KMS-11 (cell line): ENCODE measurements at regions not wholly inside any gene's neighbourhood (a gene's known extent, or its start where the extent isn't known, plus 50 kb on each side); places are given as distances from the start of the nearest gene placed in this dataset.

Experiments
- H2AFZ ChIP-seq: fragments of 200-600 bp; sonication (generic); 2 replicates; pipeline ENCODE4 v1.6.1; 2016; ENCODE audit warnings: antibody characterized with exemption, mixed run types, low read depth
- H3K27ac ChIP-seq: fragments of 200-600 bp; sonication (generic); 2 replicates; pipeline ENCODE4 v1.6.1; 2016; ENCODE audit warnings: mild to moderate bottlenecking, mixed run types
- H3K27me3 ChIP-seq: fragments of 200-600 bp; sonication (generic); 2 replicates; pipeline ENCODE4 v1.6.1; 2017; ENCODE audit warnings: mild to moderate bottlenecking, low read depth, mixed run types, moderate library complexity; ENCODE audit not compliant: insufficient read depth
- H3K36me3 ChIP-seq: fragments of 200-600 bp; sonication (generic); 2 replicates; pipeline ENCODE4 v1.6.1; 2017; ENCODE audit warnings: mild to moderate bottlenecking, mixed run types; ENCODE audit not compliant: insufficient read depth
- H3K4me1 ChIP-seq: fragments of 200-600 bp; sonication (generic); 2 replicates; pipeline ENCODE4 v1.6.1; 2016; ENCODE audit warnings: mild to moderate bottlenecking, low read depth, mixed run types; ENCODE audit not compliant: poor library complexity, severe bottlenecking
- H3K4me2 ChIP-seq: fragments of 200-600 bp; sonication (generic); 2 replicates; pipeline ENCODE4 v1.7.0; 2016; ENCODE audit warnings: mild to moderate bottlenecking, mixed run types
- H3K4me3 ChIP-seq: fragments of 200-600 bp; sonication (generic); IDR thresholded peaks from 2 replicates; pipeline ENCODE4 v1.6.1; 2017; ENCODE audit warnings: low read depth, low read length, mixed read lengths; ENCODE audit not compliant: insufficient read depth
- H3K79me2 ChIP-seq: fragments of 200-600 bp; sonication (generic); 2 replicates; pipeline ENCODE4 v1.6.1; 2016; ENCODE audit warnings: low read depth, mixed run types; ENCODE audit not compliant: insufficient read depth
- H3K9ac ChIP-seq: fragments of 200-600 bp; sonication (generic); 2 replicates; pipeline ENCODE4 v1.6.1; 2016; ENCODE audit warnings: mild to moderate bottlenecking, mixed run types
- H4K20me1 ChIP-seq: fragments of 200-600 bp; sonication (generic); 2 replicates; pipeline ENCODE4 v1.6.1; 2016; ENCODE audit warnings: mild to moderate bottlenecking, mixed run types; ENCODE audit not compliant: insufficient read depth
- TF ChIP-seq, protein P1 (sequence below): fragments of 200-600 bp; sonication (generic); conservative IDR thresholded peaks from 2 replicates; pipeline ENCODE4 v1.6.1; 2017; ENCODE audit warnings: low read depth, mild to moderate bottlenecking, antibody characterized with exemption, low read length, moderate library complexity, mixed read lengths

GRCh38 chr6:8175046-8175777, 72.9 kb upstream of the EEF1E1 start:
- Histone ChIP-seq H3K4me3 (no peak overlapping the region), H3K27me3 (no peaks in the 10 kb centered on the region), H2AFZ (no peak overlapping the region), H3K27ac (no peak overlapping the region), H3K36me3 (no peaks in the 10 kb centered on the region), H3K79me2 (no peaks in the 10 kb centered on the region), H3K4me2 (no peak overlapping the region), H4K20me1 (no peaks in the 10 kb centered on the region), H3K9ac (no peak overlapping the region), H3K4me1 (no peaks in the 10 kb centered on the region)
- TF ChIP-seq, protein P1, sequence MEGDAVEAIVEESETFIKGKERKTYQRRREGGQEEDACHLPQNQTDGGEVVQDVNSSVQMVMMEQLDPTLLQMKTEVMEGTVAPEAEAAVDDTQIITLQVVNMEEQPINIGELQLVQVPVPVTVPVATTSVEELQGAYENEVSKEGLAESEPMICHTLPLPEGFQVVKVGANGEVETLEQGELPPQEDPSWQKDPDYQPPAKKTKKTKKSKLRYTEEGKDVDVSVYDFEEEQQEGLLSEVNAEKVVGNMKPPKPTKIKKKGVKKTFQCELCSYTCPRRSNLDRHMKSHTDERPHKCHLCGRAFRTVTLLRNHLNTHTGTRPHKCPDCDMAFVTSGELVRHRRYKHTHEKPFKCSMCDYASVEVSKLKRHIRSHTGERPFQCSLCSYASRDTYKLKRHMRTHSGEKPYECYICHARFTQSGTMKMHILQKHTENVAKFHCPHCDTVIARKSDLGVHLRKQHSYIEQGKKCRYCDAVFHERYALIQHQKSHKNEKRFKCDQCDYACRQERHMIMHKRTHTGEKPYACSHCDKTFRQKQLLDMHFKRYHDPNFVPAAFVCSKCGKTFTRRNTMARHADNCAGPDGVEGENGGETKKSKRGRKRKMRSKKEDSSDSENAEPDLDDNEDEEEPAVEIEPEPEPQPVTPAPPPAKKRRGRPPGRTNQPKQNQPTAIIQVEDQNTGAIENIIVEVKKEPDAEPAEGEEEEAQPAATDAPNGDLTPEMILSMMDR: no peak

DNA sequence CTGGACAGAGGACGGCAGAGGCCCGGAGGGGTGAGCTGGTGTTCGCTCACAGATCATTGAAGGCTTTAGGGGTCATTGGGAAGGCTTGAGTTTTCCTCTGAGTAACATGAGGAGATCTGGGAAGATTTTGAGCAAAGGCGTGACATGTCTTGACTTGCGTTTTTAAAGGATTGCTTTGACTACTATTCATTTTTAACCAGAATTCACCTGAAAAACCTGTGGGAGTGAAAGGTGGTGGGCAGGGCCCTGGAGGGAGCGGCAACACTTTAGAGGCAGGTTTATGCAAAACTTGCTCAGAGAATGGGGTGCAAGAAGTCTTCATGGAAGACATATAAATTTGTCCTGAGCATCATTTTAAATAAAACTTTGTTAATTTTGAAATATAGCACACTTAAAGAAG, 72.2 kb upstream of the EEF1E1 start:
- Histone ChIP-seq H3K27me3 (no peaks in the 10 kb centered on the region), H2AFZ (no peak overlapping the region), H3K9ac (no peak overlapping the region), H3K27ac (no peak overlapping the region), H3K4me1 (no peaks in the 10 kb centered on the region), H3K4me3 (no peak overlapping the region), H3K79me2 (no peaks in the 10 kb centered on the region), H3K4me2 (no peak overlapping the region), H3K36me3 (no peaks in the 10 kb centered on the region), H4K20me1 (no peaks in the 10 kb centered on the region)
- TF ChIP-seq, protein P1: no peak

GRCh38 chr6:8172530-8172929, 70.2 kb upstream of the EEF1E1 start:
- Histone ChIP-seq H3K9ac (no peak overlapping the region), H3K27ac (no peak overlapping the region), H3K79me2 (no peaks in the 10 kb centered on the region), H3K36me3 (no peaks in the 10 kb centered on the region), H3K4me1 (no peaks in the 10 kb centered on the region), H3K4me2 (no peak overlapping the region), H3K4me3 (no peak overlapping the region), H2AFZ (no peak overlapping the region), H3K27me3 (no peaks in the 10 kb centered on the region), H4K20me1 (no peaks in the 10 kb centered on the region)
- TF ChIP-seq, protein P1: no peak

- Histone ChIP-seq H3K27ac (no peak overlapping the region), H3K79me2 (no peaks in the 10 kb centered on the region), H2AFZ (no peak overlapping the region), H3K27me3 (no peaks in the 10 kb centered on the region), H3K9ac (no peak overlapping the region), H3K4me1 (no peaks in the 10 kb centered on the region), H3K4me3 (no peak overlapping the region), H4K20me1 (no peaks in the 10 kb centered on the region), H3K4me2 (no peak overlapping the region), H3K36me3 (no peaks in the 10 kb centered on the region)
- TF ChIP-seq, protein P1: no peak
Observed at GRCh38 chr6:8170754-8171153, 68.4 kb upstream of the EEF1E1 start.
